ENCODE measurements at regions not wholly inside any gene's neighbourhood (a gene's known extent, or its start where the extent isn't known, plus 50 kb on each side); places are given as distances from the start of the nearest gene placed in this dataset.

DNA sequence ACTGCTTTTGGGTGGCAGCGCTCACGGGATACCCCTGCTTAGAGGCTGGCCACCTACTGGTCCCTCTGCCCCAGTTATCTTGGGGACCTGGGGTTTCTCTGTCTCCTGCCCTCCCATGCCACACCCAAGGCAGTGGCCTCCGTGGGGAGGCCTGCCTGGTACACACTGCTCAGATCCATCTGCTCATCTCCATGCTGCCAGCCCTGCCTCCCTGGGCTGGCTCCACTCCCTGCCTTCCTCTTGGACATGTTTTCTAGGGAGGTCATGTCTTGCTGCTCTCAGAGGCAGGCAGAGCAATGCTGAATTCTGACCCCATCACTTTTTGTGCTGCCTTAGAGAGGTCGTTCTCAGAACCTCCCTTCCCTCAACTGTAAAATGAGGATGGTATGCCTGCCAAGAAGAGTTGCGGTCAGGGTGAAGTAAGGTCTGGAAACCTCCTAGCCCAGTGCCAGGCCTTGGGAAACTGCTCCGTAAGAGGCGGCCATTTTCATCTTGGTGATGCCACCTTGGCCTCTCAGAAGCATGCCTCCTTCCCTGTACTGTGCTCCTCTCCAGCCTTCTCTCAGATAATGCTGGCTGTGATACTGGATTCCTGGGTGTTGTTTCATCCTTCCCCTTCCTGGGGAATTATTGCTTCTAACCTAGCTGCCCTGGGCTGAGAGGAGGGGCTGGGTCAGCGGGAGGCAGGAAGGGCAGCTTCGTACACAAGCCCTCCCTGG, 186.4 kb upstream of the ZBED5 start:
- DNase-seq (ENCODE audit: low read depth, low spot score) = no peak

DNA sequence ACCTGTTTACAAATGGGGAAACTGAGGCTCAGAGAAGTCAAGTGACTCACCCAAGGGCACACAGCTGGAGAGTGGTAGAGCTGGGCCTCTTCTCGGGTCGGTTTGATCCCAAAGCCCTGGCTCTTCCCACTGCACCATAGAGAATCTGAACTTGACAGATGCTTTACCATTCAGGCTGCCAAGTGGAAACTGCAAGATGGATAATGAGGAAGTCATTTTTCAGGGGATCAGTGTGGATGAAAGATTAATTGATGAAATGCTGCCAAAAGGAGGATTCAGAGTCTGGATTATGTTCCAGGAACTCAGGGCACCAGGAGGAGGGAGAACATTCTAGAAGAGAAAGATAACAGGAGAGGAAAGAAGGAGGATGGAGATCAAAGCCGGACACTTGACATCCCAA, 185.9 kb upstream of the ZBED5 start:
- DNase-seq (ENCODE audit: low read depth, low spot score) = no peak

- DNase-seq (ENCODE audit: low read depth, low spot score) = no peak
Measured at GRCh38 chr11:11039208-11039965, 181.5 kb upstream of the ZBED5 start.

DNA sequence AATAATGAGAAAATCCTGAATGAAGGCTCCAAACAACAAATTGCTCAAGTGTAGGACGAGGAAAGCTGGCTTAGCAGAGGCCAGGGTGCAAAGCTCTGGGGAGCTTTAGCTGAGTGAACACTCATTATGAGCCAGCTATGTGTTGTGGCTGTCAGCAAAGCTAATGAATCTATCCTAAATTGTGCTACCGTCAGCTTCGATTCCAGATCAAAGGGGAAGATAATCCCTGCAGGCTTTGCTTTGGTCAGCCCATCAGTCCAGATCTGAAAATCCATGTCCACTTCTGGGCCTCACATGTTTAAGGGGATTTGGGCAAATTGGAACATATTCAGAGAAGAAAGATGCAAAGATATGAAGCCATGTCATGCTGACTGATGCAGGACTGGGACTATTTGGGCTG, 180.9 kb upstream of the ZBED5 start:
- DNase-seq (ENCODE audit: low read depth, low spot score) = no peak

DNA sequence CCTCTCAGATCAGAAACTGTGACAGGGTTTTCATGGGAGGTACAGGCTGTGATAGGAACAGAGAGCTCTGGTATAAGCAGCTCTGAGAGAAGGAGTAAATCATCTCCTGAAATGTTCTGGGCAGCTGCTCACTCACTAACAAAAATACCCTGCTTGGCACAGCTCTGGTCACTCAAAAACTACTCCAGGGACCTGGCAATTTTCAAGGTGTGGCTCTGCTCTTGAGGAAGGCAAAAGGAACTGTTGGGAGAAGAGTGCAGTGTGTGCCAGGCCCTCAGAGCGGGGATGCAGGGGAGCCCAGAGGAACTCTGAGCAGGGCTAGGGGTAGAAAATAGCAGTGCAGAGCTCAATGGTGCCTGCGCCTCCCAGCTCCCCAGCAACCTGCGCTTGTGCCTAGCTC, 180.5 kb upstream of the ZBED5 start:
- no peak for DNase-seq (ENCODE audit: low read depth, low spot score)

GRCh38 chr11:11036848-11037732, 179.2 kb upstream of the ZBED5 start:
- DNase-seq (ENCODE audit: low read depth, low spot score) = peak; percentile 53

- no peak for DNase-seq (ENCODE audit: low read depth, low spot score)
Measured at GRCh38 chr11:11036185-11036847, 178.5 kb upstream of the ZBED5 start.

- no peak for DNase-seq (ENCODE audit: low read depth, low spot score)
Measured at GRCh38 chr11:11035331-11035730, 177.5 kb upstream of the ZBED5 start.

- no peak for DNase-seq (ENCODE audit: low read depth, low spot score)
Measured at GRCh38 chr11:11034476-11034875, 176.6 kb upstream of the ZBED5 start.

DNA sequence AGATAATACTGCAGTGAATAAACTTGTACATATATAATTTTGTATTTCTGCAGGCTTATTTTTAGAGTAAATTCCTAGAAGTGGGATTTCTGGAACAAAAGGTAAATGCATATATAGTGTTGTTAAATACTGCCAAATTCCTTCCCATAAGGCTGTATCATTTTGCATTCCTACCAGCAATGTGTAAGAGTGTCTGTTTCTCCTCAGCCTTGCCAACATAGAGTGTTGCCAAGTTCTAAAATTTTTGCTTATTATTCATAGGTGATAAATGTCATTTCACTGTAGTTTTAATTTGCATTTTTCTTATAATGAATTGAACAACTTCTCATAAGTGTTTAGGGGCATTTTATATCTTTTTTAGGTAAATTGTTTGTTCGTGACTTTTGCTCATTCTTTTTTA, 174.2 kb upstream of the ZBED5 start:
- DNase-seq (ENCODE audit: low read depth, low spot score) = no peak

GRCh38 chr11:11029027-11029426, 171.2 kb upstream of the ZBED5 start:
- no peak for DNase-seq (ENCODE audit: low read depth, low spot score)

- DNase-seq (ENCODE audit: low read depth, low spot score) = peak; percentile 88
Measured at GRCh38 chr11:11028017-11028692, 170.3 kb upstream of the ZBED5 start.

DNA sequence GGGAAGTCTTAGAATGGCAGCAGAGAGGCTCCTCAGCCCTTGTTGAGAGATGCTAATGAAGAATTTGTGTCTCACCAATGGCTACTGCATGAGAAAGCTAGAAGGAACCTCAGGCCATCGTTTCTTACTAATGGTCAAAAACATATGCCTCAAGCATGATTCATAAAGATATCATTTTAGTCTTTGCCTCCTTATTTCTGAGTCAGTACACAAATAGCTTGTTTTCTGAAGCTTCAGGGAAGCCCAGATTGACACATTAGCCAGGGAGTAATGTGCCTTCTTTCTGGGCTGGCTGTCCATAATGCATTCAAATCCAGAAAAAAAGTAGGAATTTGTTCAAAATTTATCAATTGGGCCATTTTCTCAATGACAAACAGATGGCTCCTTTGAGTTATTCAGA, 169.4 kb upstream of the ZBED5 start:
- DNase-seq (ENCODE audit: low read depth, low spot score) = no peak

DNA sequence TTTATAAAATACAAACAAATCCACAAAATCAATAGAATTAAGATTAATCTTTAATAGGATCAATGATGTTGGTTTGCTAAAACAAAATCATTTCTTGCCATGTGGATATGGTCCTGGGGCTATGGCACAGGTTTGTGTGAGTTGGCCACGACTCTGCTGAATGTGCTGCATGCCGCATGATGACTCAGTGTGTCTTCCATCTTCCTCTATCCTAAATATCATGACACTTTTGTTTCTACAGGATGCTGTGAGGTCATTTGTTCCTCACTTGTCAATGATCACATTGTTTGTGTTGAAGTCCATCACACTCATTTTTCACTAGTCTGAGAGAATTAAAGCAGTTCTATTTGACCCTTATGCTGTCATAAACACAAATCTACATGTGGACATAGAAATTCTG, 167.2 kb upstream of the ZBED5 start:
- DNase-seq (ENCODE audit: low read depth, low spot score) = no peak

DNA sequence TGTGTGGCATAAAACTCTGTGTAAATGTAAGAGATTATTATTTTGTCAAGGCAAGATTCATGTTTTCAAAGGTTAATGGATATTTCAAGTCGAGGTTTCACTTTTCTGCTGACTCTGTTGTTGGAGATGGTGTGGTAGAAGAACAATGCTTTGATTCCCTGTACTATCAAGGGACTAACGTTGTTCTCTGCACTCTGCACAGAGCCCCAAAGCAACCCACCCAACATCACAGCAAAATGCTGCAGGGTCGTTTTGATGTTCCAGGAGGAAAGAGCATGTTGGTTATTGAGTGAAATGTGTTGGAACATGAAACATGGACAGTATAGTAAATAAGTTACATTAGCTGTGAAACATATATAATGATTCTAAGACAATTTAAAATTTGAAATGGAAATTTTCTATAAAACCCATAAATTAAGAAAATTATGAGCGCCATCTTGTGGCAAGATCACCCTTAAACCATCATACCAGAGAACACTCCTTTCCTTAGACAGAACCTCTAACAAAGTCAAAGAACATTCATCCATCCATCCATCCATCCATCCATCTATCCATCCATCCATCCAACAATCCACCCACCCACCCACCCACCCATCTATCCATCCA, 164.4 kb upstream of the ZBED5 start:
- DNase-seq (ENCODE audit: low read depth, low spot score) = no peak

GRCh38 chr11:11021563-11021962, 163.7 kb upstream of the ZBED5 start:
- DNase-seq (ENCODE audit: low read depth, low spot score) = no peak

DNA sequence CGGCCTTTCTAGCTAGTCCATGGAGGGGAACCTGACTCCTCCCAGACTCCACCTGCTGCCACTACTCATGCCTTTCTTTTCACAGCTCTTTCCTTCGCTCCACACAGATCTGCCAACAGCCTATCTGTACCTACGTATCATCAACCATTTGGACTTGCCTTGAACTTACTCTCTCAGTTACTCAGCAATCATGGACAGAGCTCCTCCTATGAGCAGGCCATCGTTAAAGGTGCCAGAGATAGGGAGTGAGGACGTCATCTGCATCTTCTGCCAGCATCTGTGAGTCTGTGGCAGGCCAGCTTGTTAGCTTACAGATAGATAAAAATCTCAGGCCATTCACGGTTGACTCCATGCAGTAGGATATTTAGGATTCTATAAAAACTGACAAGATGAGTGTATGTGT, 162.9 kb upstream of the ZBED5 start:
- no peak for DNase-seq (ENCODE audit: low read depth, low spot score)

DNA sequence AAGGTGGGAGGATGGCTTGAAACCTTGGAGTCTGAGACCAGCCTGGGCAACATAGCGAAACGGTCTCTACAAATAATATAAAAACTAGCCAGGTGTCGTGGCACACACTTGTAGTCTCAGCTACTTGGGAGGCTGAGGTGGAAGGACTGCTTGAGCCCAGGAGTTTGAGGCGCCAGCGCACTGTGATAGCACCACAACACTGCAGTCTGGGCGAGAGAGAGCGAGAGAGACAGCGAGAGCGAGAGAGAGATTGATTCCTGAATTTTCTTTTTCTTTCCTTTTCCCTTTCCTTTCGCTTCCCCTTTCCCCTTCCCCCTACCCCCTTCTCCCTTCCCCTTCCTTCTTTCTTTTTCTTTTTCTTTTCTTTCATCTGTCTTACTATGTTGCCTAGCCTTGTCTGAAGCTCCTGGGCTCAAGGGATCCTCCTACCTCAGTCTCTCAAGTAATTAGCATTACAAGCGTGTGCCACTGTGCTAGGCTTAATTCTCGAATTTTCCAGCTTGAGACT, 162.4 kb upstream of the ZBED5 start:
- DNase-seq (ENCODE audit: low read depth, low spot score) = no peak

DNA sequence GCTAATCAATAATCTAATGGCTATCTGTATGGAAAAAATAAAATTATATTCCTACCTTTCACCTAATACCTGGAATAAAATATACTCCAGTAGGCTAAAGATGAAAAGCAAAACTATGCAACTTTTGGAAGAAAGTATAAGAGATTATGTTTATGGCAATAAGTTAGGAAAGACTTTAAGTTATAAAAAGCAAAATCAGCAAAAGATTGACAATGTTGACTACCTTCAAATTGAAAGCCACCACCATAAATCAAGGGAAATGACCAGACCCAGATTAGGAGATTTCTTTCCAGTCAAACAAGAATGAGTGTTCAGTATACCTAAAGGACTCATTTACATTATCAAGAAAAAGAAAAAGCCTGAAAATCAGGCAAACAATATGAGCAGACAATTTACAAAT, 159.1 kb upstream of the ZBED5 start:
- DNase-seq (ENCODE audit: low read depth, low spot score) = no peak

GRCh38 chr11:11016068-11016467, 158.2 kb upstream of the ZBED5 start:
- no peak for DNase-seq (ENCODE audit: low read depth, low spot score)

- no peak for DNase-seq (ENCODE audit: low read depth, low spot score)
Measured at GRCh38 chr11:11011617-11012016, 153.8 kb upstream of the ZBED5 start.
